SK-N-SH (cell line): ENCODE measurements at regions not wholly inside any gene's neighbourhood (a gene's known extent, or its start where the extent isn't known, plus 50 kb on each side); places are given as distances from the start of the nearest gene placed in this dataset.
A peak's percentile ranks its signal among the peaks of the same experiment; 100 is the strongest.

Experiments used
- CTCF ChIA-PET: fragments of 300-600, 350-600 bp; formaldehyde crosslinking; extraction: SDS; loops from one replicate; lab custom pipeline; 2021; lab: Yijun Ruan, JAX
- POLR2A ChIA-PET: fragments of 350-600 bp; sonication (Branson Sonifier 250); formaldehyde crosslinking; extraction: SDS; loops from one replicate; lab custom pipeline; 2020; ENCODE audit warnings: antibody characterized with exemption, inconsistent platforms; lab: Yijun Ruan, JAX
- DNase-seq: peaks from one replicate; pipeline ENCODE4 v3.0.0; 2012
- H2AFZ ChIP-seq: fragments of 200-600 bp; sonication (generic); 2 replicates; pipeline ENCODE4 v1.8.1; 2016; ENCODE audit warnings: antibody characterized with exemption, mild to moderate bottlenecking, low read depth
- H3F3A ChIP-seq: fragments of 200-600 bp; sonication (generic); replicated peaks from 2 replicates; pipeline ENCODE3; 2016; ENCODE audit warnings: antibody characterized with exemption, mild to moderate bottlenecking; ENCODE audit not compliant: insufficient read depth
- H3K27ac ChIP-seq, 2 experiments: fragments of 200-500 bp in 1 of 2; fragments of 200-600 bp in 1 of 2; sonication (Bioruptor generic) in 1 of 2; sonication (generic), shearing (Covaris generic) in 1 of 2; 2 replicates each; pipeline versions ENCODE4 v1.5.1 to v1.6.1; 2014 to 2016; ENCODE audit warnings: low read depth in 2 of 2, inconsistent platforms in 1 of 2, low read length in 1 of 2, mild to moderate bottlenecking in 1 of 2, mixed read lengths in 1 of 2
- H3K27me3 ChIP-seq: fragments of 200-600 bp; sonication (generic), shearing (Covaris generic); 2 replicates; pipeline ENCODE4 v1.6.1; 2016; ENCODE audit warnings: mixed run types; ENCODE audit not compliant: insufficient read depth
- H3K36me3 ChIP-seq, 2 experiments: fragments of 200-500 bp in 1 of 2; fragments of 200-600 bp in 1 of 2; sonication (Bioruptor generic) in 1 of 2; sonication (generic) in 1 of 2; replicated peaks in 1 of 2; 2 replicates each; pipeline versions ENCODE3 to v1.5.1; 2014 to 2016; ENCODE audit warnings: low read length in 1 of 2, mild to moderate bottlenecking in 1 of 2; ENCODE audit not compliant: insufficient read depth in 2 of 2, control insufficient read depth in 1 of 2
- H3K4me1 ChIP-seq, 2 experiments: fragments of 200-500 bp in 1 of 2; fragments of 200-600 bp in 1 of 2; sonication (Bioruptor generic) in 1 of 2; sonication (generic), shearing (Covaris generic) in 1 of 2; 2 replicates each; pipeline versions ENCODE4 v1.5.1 to v1.6.1; 2014 to 2016; ENCODE audit warnings: low read depth in 1 of 2, low read length in 1 of 2, mixed run types in 1 of 2; ENCODE audit not compliant: insufficient read depth in 2 of 2, control insufficient read depth in 1 of 2
- H3K4me2 ChIP-seq: fragments of 200-600 bp; sonication (generic), shearing (Covaris generic); 2 replicates; pipeline ENCODE4 v1.6.1; 2017; ENCODE audit warnings: mixed run types
- H3K4me3 ChIP-seq, 2 experiments: fragments of 200-500 bp in 1 of 2; fragments of 200-600 bp in 1 of 2; sonication (Bioruptor generic) in 1 of 2; sonication (generic), shearing (Covaris generic) in 1 of 2; 2 replicates each; pipeline versions ENCODE4 v1.5.1 to v1.8.1; 2014 to 2016; ENCODE audit warnings: low read depth in 2 of 2, inconsistent platforms in 1 of 2, low read length in 1 of 2, mild to moderate bottlenecking in 1 of 2, mixed read lengths in 1 of 2, moderate library complexity in 1 of 2
- H3K79me2 ChIP-seq: fragments of 200-600 bp; sonication (generic); 2 replicates; pipeline ENCODE4 v1.8.1; 2017; ENCODE audit warnings: mild to moderate bottlenecking; ENCODE audit not compliant: insufficient read depth
- H3K9ac ChIP-seq: fragments of 200-600 bp; sonication (generic); 2 replicates; pipeline ENCODE4 v1.6.1; 2017; ENCODE audit warnings: mixed run types
- H3K9me2 ChIP-seq: fragments of 200-600 bp; sonication (generic); 2 replicates; pipeline ENCODE4 v1.6.1; 2017; ENCODE audit warnings: mixed run types
- H3K9me3 ChIP-seq: fragments of 200-600 bp; sonication (generic); 2 replicates; pipeline ENCODE4 v1.6.1; 2017; ENCODE audit warnings: mixed run types, mild to moderate bottlenecking, moderate library complexity
- H4K20me1 ChIP-seq: fragments of 200-600 bp; sonication (generic); 2 replicates; pipeline ENCODE4 v1.6.1; 2017; ENCODE audit warnings: mild to moderate bottlenecking, mixed run types; ENCODE audit not compliant: insufficient read depth
- ELF1 ChIP-seq: IDR thresholded peaks from 2 replicates; pipeline ENCODE4 v1.4.0; 2012
- FOSL2 ChIP-seq: IDR thresholded peaks from 2 replicates; pipeline ENCODE4 v1.4.0; 2012; ENCODE audit warnings: low read depth, mild to moderate bottlenecking, moderate library complexity, borderline replicate concordance
- GATA2 ChIP-seq: sonication (generic); formaldehyde crosslinking; IDR thresholded peaks from 2 replicates; pipeline ENCODE4 v1.5.0; 2020; ENCODE audit warnings: mild to moderate bottlenecking, missing genetic modification reagents
- MEF2A ChIP-seq: IDR thresholded peaks from 2 replicates; pipeline ENCODE4 v1.4.0; 2012; ENCODE audit warnings: low read depth, borderline replicate concordance
- MXI1 ChIP-seq: IDR thresholded peaks from 2 replicates; pipeline ENCODE4 v1.6.1; 2012; ENCODE audit warnings: mild to moderate bottlenecking, low read depth, low read length, improper control_type of control experiment
- NFIC ChIP-seq: IDR thresholded peaks from 2 replicates; pipeline ENCODE4 v1.4.0; 2012; ENCODE audit warnings: borderline replicate concordance
- RAD21 ChIP-seq: IDR thresholded peaks from 2 replicates; pipeline ENCODE4 v1.6.1; 2012; ENCODE audit warnings: mild to moderate bottlenecking, low read length
- RFX5 ChIP-seq: IDR thresholded peaks from 2 replicates; pipeline ENCODE4 v1.6.1; 2012; ENCODE audit warnings: mild to moderate bottlenecking, improper control_type of control experiment, low read length
- RXRA ChIP-seq: IDR thresholded peaks from 2 replicates; pipeline ENCODE4 v1.4.0; 2012; ENCODE audit warnings: low read depth, mild to moderate bottlenecking, borderline replicate concordance
- TAF1 ChIP-seq: IDR thresholded peaks from 2 replicates; pipeline ENCODE4 v1.6.1; 2012; ENCODE audit warnings: low read depth, mild to moderate bottlenecking, low read length, moderate library complexity, borderline replicate concordance
- TCF12 ChIP-seq: IDR thresholded peaks from 2 replicates; pipeline ENCODE4 v1.4.0; 2012
- YY1 ChIP-seq: IDR thresholded peaks from 2 replicates; pipeline ENCODE4 v1.4.0; 2012; ENCODE audit warnings: low read depth, mild to moderate bottlenecking
- WGBS: methylation state at CpG from one replicate; pipeline ENCODE4 v1.1.6; 2017; ENCODE audit warnings: low lambda C conversion rate; 5-methylcytosine and 5-hydroxymethylcytosine counted together
- TF ChIP-seq, protein P1 (sequence below): IDR thresholded peaks from 2 replicates; pipeline ENCODE4 v1.4.0; 2012; ENCODE audit warnings: low read depth, borderline replicate concordance
- TF ChIP-seq, protein P2 (sequence below): IDR thresholded peaks from 2 replicates; pipeline ENCODE4 v1.4.0; 2012; ENCODE audit warnings: low read depth, borderline replicate concordance
- TF ChIP-seq, protein P3 (sequence below): fragments of 150-350 bp; IDR thresholded peaks from 2 replicates; pipeline ENCODE4 v1.6.1; 2017; ENCODE audit warnings: antibody characterized with exemption, low read length, low read depth, borderline replicate concordance

DNA sequence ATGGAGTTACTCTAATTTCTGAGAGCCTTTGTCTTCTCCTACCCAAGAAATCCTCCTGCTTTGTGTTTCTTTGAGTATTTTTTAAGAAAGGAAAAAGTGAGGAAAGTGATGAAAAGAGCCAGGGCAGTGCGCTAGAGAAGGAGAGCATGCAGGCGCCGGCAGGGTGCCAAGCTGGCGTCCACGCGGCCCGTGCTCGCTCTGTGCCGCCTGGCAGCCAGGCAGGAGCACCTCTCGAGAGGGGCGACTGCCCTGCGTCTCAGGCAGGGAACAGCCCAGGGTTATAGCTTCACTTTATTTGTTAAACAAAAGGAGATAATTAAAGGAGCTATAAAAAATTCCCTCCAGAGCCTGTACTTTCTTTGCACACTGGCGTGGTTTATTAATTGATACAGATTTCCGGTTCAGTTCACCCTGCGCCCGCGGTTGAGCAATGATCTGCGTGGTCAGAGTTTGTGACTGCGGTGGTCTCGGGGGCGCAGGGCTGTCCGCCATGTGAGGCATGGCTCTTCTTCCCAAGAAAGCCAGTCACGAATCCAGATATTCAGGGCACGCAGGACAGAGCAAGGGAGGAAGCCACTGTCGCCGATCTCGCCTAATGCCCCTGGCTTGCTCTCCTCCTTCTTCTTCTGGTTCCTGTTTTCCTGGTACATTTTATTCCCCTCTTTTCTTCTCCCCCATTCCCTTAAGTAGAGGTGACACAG is 110.8 kb upstream of the PAQR3 start:
- no peaks in the 10 kb centered on the region for H4K20me1 ChIP-seq
- no peak overlapping the region for H3K4me2 ChIP-seq
- H3K27me3 ChIP-seq, result no peaks in the 10 kb centered on the region
- no peak overlapping the region for H2AFZ ChIP-seq
- CTCF ChIA-PET, result interaction anchor here (1.0 kb wide), 1 partner anchor 96 kb away, joined by 3 read pairs; no protein-coding TSS in a partner anchor
- TF ChIP-seq MEF2A (no peak), RXRA (no peak), NFIC (no peak), RFX5 (no peak), FOSL2 (no peak), ELF1 (no peak), TCF12 (no peak), GATA2 (CRISPR knock-in tag) (no peak), TAF1 (no peak), MXI1 (no peak), RAD21 (no peak), YY1 (no peak)
- TF ChIP-seq, protein P1, sequence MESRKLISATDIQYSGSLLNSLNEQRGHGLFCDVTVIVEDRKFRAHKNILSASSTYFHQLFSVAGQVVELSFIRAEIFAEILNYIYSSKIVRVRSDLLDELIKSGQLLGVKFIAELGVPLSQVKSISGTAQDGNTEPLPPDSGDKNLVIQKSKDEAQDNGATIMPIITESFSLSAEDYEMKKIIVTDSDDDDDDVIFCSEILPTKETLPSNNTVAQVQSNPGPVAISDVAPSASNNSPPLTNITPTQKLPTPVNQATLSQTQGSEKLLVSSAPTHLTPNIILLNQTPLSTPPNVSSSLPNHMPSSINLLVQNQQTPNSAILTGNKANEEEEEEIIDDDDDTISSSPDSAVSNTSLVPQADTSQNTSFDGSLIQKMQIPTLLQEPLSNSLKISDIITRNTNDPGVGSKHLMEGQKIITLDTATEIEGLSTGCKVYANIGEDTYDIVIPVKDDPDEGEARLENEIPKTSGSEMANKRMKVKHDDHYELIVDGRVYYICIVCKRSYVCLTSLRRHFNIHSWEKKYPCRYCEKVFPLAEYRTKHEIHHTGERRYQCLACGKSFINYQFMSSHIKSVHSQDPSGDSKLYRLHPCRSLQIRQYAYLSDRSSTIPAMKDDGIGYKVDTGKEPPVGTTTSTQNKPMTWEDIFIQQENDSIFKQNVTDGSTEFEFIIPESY, result no peak
- TF ChIP-seq, protein P2, sequence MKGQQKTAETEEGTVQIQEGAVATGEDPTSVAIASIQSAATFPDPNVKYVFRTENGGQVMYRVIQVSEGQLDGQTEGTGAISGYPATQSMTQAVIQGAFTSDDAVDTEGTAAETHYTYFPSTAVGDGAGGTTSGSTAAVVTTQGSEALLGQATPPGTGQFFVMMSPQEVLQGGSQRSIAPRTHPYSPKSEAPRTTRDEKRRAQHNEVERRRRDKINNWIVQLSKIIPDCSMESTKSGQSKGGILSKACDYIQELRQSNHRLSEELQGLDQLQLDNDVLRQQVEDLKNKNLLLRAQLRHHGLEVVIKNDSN, result no peak
- TF ChIP-seq, protein P3, sequence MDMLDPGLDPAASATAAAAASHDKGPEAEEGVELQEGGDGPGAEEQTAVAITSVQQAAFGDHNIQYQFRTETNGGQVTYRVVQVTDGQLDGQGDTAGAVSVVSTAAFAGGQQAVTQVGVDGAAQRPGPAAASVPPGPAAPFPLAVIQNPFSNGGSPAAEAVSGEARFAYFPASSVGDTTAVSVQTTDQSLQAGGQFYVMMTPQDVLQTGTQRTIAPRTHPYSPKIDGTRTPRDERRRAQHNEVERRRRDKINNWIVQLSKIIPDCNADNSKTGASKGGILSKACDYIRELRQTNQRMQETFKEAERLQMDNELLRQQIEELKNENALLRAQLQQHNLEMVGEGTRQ, result no peak
- POLR2A ChIA-PET, result no interaction called here
- peaks cover 0 to 3% of the 10 kb centered on the region in 2 experiments; a peak in 1 of 4 replicates for H3K4me1 ChIP-seq
- 65% methylated on average over 27 of the region's 27 CpGs for WGBS
- H3K79me2 ChIP-seq, result no peaks in the 10 kb centered on the region
- peak; percentile 24 for DNase-seq
- H3F3A ChIP-seq, result no peaks in the 10 kb centered on the region
- H3K27ac ChIP-seq, result no peak overlapping the region
- H3K9ac ChIP-seq, result no peak overlapping the region
- no peaks in the 10 kb centered on the region for H3K36me3 ChIP-seq
- no peaks in the 10 kb centered on the region for H3K9me3 ChIP-seq
- no peaks in the 10 kb centered on the region for H3K9me2 ChIP-seq
- no peak overlapping the region for H3K4me3 ChIP-seq
